ENCODE measurements at regions not wholly inside any gene's neighbourhood (a gene's known extent, or its start where the extent isn't known, plus 50 kb on each side); places are given as distances from the start of the nearest gene placed in this dataset.

DNA sequence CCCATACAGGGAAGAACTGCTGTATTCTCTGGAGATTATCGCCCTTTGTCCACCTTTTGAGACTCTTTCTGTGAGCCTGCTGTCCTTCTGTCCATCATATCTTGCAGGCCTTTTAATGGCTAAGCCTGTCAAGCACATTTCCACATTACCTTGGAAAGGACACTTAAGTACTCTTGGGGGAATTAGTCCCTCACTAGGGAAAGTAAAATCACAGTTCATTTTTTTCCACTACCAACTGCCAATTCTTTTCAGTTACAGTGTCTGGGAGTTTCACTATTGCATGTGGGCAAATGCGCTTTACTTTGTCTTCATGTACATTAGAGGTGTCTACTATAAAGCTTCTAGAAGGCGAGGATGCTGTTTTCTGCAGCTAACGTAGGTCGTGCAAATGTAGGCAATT is 242.1 kb downstream of the NSUN3 start:
- Histone ChIP-seq H3K4me3 (no peak overlapping the region), H3K4me1 (no peaks in the 10 kb centered on the region), H3K27ac (no peak overlapping the region), H3K27me3 (no peaks in the 10 kb centered on the region), H3K36me3 (no peaks in the 10 kb centered on the region), H3K9me3 (no peaks in the 10 kb centered on the region)
- intact Hi-C loops (cut with DNase I; ENCODE audit: low total_unique reads), result no loop called here
- DNase-seq, result no peak
- TF ChIP-seq CTCF (IDR thresholded peaks at IDR 0.05) (no peak), POLR2A (IDR thresholded peaks at IDR 0.05) (no peak)

DNA sequence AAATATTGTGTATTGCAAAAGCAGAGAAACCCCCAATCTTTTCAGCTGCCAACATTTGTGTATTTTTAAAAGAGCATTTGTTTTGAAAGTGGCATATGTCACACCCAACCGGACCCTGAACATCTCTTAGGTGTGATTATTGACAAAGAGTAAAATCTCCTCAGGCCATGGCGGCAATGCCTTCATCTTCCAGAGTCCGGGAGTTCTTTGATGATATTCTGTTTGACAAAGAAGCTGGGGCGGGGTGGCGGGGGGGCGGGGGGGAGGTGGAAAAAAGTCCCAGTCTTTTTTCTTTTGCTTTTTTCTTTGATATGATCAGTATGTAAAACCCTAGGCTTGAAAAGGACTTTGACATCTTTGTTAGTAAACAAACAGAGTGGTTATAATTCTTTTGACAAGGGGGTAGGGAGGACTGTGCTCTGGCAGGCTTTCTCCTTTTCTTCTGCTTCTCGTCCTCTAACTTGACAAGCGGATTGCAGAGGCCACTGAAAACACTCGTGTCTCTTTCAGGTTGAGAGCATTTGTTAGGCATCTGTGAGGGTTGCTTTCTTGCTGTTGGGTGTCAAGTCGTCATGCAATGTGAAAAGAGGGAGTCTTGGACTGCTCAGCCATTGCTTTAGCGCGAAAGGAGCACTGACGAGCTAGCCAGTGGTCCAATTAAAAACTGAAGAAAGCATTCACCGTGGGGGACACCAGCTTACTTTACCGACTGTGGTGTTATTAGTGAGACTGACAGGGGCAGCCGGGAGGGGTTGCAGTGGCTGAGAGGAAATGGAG is 243.2 kb downstream of the NSUN3 start:
- H3K27me3 ChIP-seq, result no peaks in the 10 kb centered on the region
- TF ChIP-seq CTCF (IDR thresholded peaks at IDR 0.05), result no peak
- no peak for TF ChIP-seq POLR2A (IDR thresholded peaks at IDR 0.05)
- H3K4me1 ChIP-seq, result no peaks in the 10 kb centered on the region
- intact Hi-C loops (cut with DNase I; ENCODE audit: low total_unique reads), result no loop called here
- H3K36me3 ChIP-seq, result no peaks in the 10 kb centered on the region
- no peak for DNase-seq
- H3K27ac ChIP-seq, result no peak overlapping the region
- H3K9me3 ChIP-seq, result no peaks in the 10 kb centered on the region
- no peak overlapping the region for H3K4me3 ChIP-seq

DNA sequence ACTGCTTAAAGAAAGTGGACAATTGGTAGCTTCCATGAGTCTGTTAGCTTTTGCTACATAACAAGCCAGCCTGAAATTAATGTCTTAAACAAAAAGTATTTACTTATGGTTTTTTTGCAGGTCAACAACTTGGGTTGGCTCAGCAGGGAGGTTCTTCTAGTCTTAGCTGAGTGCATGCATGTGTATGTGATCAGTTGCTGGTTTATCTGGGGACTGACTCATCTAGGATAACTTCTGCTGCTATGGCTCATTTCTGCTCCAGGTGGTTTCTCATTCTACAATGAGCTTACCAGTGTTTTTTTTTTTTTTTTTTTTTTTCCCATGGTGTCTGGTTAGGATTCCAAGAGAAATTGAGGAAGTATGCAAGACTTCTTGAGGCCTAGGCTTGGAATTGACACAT is 244.7 kb downstream of the NSUN3 start:
- intact Hi-C loops (cut with DNase I; ENCODE audit: low total_unique reads), result no loop called here
- no peak overlapping the region for H3K27ac ChIP-seq
- no peaks in the 10 kb centered on the region for H3K4me1 ChIP-seq
- H3K9me3 ChIP-seq, result no peaks in the 10 kb centered on the region
- no peak overlapping the region for H3K4me3 ChIP-seq
- no peaks in the 10 kb centered on the region for H3K36me3 ChIP-seq
- TF ChIP-seq CTCF (IDR thresholded peaks at IDR 0.05) (no peak), POLR2A (IDR thresholded peaks at IDR 0.05) (no peak)
- no peaks in the 10 kb centered on the region for H3K27me3 ChIP-seq
- DNase-seq, result no peak

DNA sequence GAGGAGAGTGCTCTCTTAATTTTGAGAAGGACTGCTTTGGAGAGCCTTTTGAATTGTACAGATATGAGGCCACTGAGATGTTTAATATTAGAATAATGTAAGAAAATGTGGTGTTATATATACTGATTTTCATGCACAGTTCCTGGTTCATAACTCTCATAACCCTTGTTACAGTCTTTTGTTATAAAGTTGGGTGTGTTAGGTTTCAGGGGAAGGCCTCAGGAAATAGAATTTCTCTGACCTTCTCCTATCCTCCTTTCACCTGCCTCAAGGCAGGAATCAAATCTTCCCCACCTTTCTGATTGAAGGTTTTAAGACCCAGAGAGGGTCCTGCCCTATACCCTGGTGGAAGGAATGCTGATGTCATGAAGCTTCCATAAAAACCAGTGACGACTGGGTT is 245.9 kb downstream of the NSUN3 start:
- Histone ChIP-seq H3K36me3 (no peaks in the 10 kb centered on the region), H3K4me3 (no peak overlapping the region), H3K27ac (no peak overlapping the region), H3K9me3 (no peaks in the 10 kb centered on the region), H3K4me1 (no peaks in the 10 kb centered on the region), H3K27me3 (no peaks in the 10 kb centered on the region)
- no peak for TF ChIP-seq CTCF (IDR thresholded peaks at IDR 0.05)
- no peak for TF ChIP-seq POLR2A (IDR thresholded peaks at IDR 0.05)
- intact Hi-C loops (cut with DNase I; ENCODE audit: low total_unique reads), result no loop called here
- DNase-seq, result no peak

DNA sequence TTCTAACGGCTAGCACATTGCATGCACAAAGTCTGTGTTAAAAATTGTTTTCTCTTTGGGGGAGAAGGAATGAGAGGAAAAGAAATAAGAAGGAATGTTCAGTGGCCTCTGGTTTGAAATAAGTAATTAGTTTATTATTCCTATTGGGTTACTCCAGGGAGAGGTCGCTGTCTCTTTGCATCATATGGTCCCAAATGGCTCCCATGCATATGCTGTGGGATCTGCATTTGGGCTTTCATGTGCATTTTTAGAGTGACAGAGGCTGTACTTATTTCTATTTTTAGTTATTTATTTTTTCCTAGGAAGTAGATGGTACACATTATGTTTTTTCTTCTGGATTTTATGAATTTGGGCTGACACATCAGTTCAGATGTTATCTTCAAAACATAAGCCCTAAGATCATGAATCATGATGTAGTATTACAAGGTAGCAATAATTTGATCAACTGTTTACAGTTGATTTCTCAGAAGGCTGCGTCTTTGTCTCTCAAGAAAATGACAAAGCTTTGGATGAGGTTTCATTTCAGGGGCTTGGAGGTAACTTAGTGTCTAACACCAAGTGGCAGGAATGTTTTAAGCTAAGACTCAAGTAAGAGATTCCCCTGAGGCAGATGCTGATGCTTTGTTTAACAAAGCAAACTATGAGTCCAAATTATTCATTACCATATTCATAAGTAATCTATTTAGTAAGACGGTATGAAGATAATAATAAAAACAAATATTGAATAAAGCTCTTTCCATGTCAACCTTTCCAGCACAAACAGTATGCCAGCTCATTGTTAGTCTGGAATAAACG is 247.7 kb downstream of the NSUN3 start:
- no peak for TF ChIP-seq CTCF (IDR thresholded peaks at IDR 0.05)
- no peak for TF ChIP-seq POLR2A (IDR thresholded peaks at IDR 0.05)
- Histone ChIP-seq H3K4me3 (no peak overlapping the region), H3K36me3 (no peaks in the 10 kb centered on the region), H3K9me3 (no peaks in the 10 kb centered on the region), H3K27ac (peak overlapping the region in 1 of 2 donors; percentile 35), H3K4me1 (no peaks in the 10 kb centered on the region), H3K27me3 (no peaks in the 10 kb centered on the region)
- intact Hi-C loops (cut with DNase I; ENCODE audit: low total_unique reads), result no loop called here
- no peak for DNase-seq
